Upper lobe of left lung (tissue), 6 donors: ENCODE measurements at regions not wholly inside any gene's neighbourhood (a gene's known extent, or its start where the extent isn't known, plus 50 kb on each side); places are given as distances from the start of the nearest gene placed in this dataset.

Experiments
- ATAC-seq, 2 donors: fragments of 200-7000 bp; cut with Tn5 transposase; one replicate each; pipeline ENCODE4 v1.9.1; 2022; ENCODE audit warnings: mild to moderate bottlenecking in 2 of 2, moderate library complexity in 2 of 2; ENCODE audit not compliant: low FRiP score in 2 of 2
- DNase-seq, 2 donors: peaks; one replicate each; pipeline ENCODE4 v3.0.0-alpha.2; 2019 to 2020
- H3K27ac ChIP-seq, 4 donors: fragments of 200-600 bp; sonication (generic); one replicate each; pipeline ENCODE4 v1.5.1; 2016 to 2019
- H3K27me3 ChIP-seq, 4 donors: fragments of 200-600 bp; sonication (generic); one replicate each; pipeline ENCODE4 v1.5.1; 2017 to 2019
- H3K36me3 ChIP-seq, 4 donors: fragments of 200-600 bp; sonication (generic); one replicate each; pipeline ENCODE4 v1.5.1; 2016 to 2019
- H3K4me1 ChIP-seq, 4 donors: fragments of 200-600 bp; sonication (generic); one replicate each; pipeline ENCODE4 v1.5.1; 2018 to 2019
- H3K4me3 ChIP-seq, 4 donors: fragments of 200-600 bp; sonication (generic); one replicate each; pipeline ENCODE4 v1.5.1; 2017 to 2019; ENCODE audit warnings: mild to moderate bottlenecking in 2 of 4, moderate library complexity in 1 of 4
- H3K9me3 ChIP-seq, 4 donors: fragments of 200-600 bp; sonication (generic); one replicate each; pipeline ENCODE4 v1.5.1; 2018 to 2019
- CTCF ChIP-seq, 6 experiments: fragments of 450-650 bp in 4 of 6; fragments of 200-600 bp in 2 of 6; sonication (generic) in 2 of 6; IDR thresholded peaks; one replicate each; pipeline ENCODE4 v1.5.1; 2016 to 2019; ENCODE audit warnings: antibody characterized with exemption in 6 of 6
- EP300 ChIP-seq, 4 donors: sonication (generic); formaldehyde crosslinking; IDR thresholded peaks; one replicate each; pipeline ENCODE4 v1.5.1; 2017; ENCODE audit warnings: antibody characterized with exemption in 4 of 4, control low read depth in 2 of 4
- POLR2A ChIP-seq, 4 donors: fragments of 450-650 bp; IDR thresholded peaks; one replicate each; pipeline ENCODE4 v1.5.1; 2016 to 2017; ENCODE audit warnings: antibody characterized with exemption in 4 of 4, mild to moderate bottlenecking in 2 of 4
- POLR2AphosphoS5 ChIP-seq, 2 donors: sonication (generic); formaldehyde crosslinking; IDR thresholded peaks; one replicate each; pipeline ENCODE4 v1.5.1; 2017; ENCODE audit warnings: antibody characterized with exemption in 2 of 2
- WGBS, 2 donors: methylation state at CpG; one replicate each; pipeline ENCODE4 v1.1.5; 2017 to 2018; 5-methylcytosine and 5-hydroxymethylcytosine counted together
- donor health status: DM: no; HTN: no; CAD: no; lungs with moderate emphysema.
- donor health status: DM: no; HTN: yes; CAD: no; lungs with severe emphysema.

- H3K4me3 ChIP-seq = no peak overlapping the region
- peak; percentile 9 to 41 for DNase-seq
- 80 to 84% methylated on average over 5 of the region's 5 CpGs for WGBS, 2 donors
- no peak for TF ChIP-seq EP300 (IDR thresholded peaks at IDR 0.05)
- TF ChIP-seq POLR2A (IDR thresholded peaks at IDR 0.05) = no peak
- no peak for TF ChIP-seq POLR2AphosphoS5 (IDR thresholded peaks at IDR 0.05)
- TF ChIP-seq CTCF (IDR thresholded peaks at IDR 0.05) = no peak
- no peak overlapping the region for H3K27ac ChIP-seq
- ATAC-seq = no peak
- H3K4me1 ChIP-seq = no peaks in the 10 kb centered on the region
- H3K36me3 ChIP-seq = no peaks in the 10 kb centered on the region
- no peaks in the 10 kb centered on the region for H3K27me3 ChIP-seq
- no peaks in the 10 kb centered on the region for H3K9me3 ChIP-seq
These were observed 271.6 kb upstream of the PLEKHG7 start for GRCh38 chr12:92431146-92431545.

- DNase-seq = no peak
- Histone ChIP-seq H3K9me3 (no peaks in the 10 kb centered on the region), H3K27me3 (no peaks in the 10 kb centered on the region), H3K27ac (no peak overlapping the region), H3K4me1 (no peaks in the 10 kb centered on the region), H3K36me3 (no peaks in the 10 kb centered on the region), H3K4me3 (no peak overlapping the region)
- TF ChIP-seq CTCF (IDR thresholded peaks at IDR 0.05) (no peak), POLR2AphosphoS5 (IDR thresholded peaks at IDR 0.05) (no peak), POLR2A (IDR thresholded peaks at IDR 0.05) (no peak), EP300 (IDR thresholded peaks at IDR 0.05) (no peak)
- no peak for ATAC-seq
These were observed 276.5 kb upstream of the PLEKHG7 start for GRCh38 chr12:92426332-92426731.

GRCh38 chr12:92425165-92425564 lies 277.6 kb upstream of the PLEKHG7 start:
- WGBS, 2 donors = 93 to 96% methylated on average over 1 of the region's 1 CpG
- no peak overlapping the region for H3K4me3 ChIP-seq
- ATAC-seq (no peak), DNase-seq (no peak)
- no peak overlapping the region for H3K27ac ChIP-seq
- TF ChIP-seq POLR2A (IDR thresholded peaks at IDR 0.05) = no peak
- no peak for TF ChIP-seq POLR2AphosphoS5 (IDR thresholded peaks at IDR 0.05)
- TF ChIP-seq CTCF (IDR thresholded peaks at IDR 0.05) = no peak
- no peak for TF ChIP-seq EP300 (IDR thresholded peaks at IDR 0.05)
- H3K9me3 ChIP-seq = no peaks in the 10 kb centered on the region
- H3K27me3 ChIP-seq = no peaks in the 10 kb centered on the region
- no peaks in the 10 kb centered on the region for H3K36me3 ChIP-seq
- H3K4me1 ChIP-seq = no peaks in the 10 kb centered on the region

- Histone ChIP-seq H3K27ac (no peak overlapping the region), H3K27me3 (no peaks in the 10 kb centered on the region), H3K4me3 (no peak overlapping the region), H3K9me3 (no peaks in the 10 kb centered on the region), H3K36me3 (no peaks in the 10 kb centered on the region), H3K4me1 (no peaks in the 10 kb centered on the region)
- WGBS, 2 donors = 79 to 84% methylated on average over 4 of the region's 4 CpGs
- no peak for ATAC-seq
- no peak for DNase-seq
- no peak for TF ChIP-seq POLR2AphosphoS5 (IDR thresholded peaks at IDR 0.05)
- TF ChIP-seq CTCF (IDR thresholded peaks at IDR 0.05) = no peak
- no peak for TF ChIP-seq POLR2A (IDR thresholded peaks at IDR 0.05)
- TF ChIP-seq EP300 (IDR thresholded peaks at IDR 0.05) = no peak
These were observed 278.5 kb upstream of the PLEKHG7 start for GRCh38 chr12:92424338-92424737.

GRCh38 chr12:92421701-92422100 lies 276.1 kb upstream of the BTG1 start:
- Histone ChIP-seq H3K4me3 (no peak overlapping the region), H3K27ac (no peak overlapping the region), H3K27me3 (no peaks in the 10 kb centered on the region), H3K9me3 (no peaks in the 10 kb centered on the region), H3K36me3 (no peaks in the 10 kb centered on the region), H3K4me1 (no peaks in the 10 kb centered on the region)
- DNase-seq (no peak), ATAC-seq (no peak)
- no peak for TF ChIP-seq CTCF (IDR thresholded peaks at IDR 0.05)
- no peak for TF ChIP-seq POLR2A (IDR thresholded peaks at IDR 0.05)
- TF ChIP-seq POLR2AphosphoS5 (IDR thresholded peaks at IDR 0.05) = no peak
- TF ChIP-seq EP300 (IDR thresholded peaks at IDR 0.05) = no peak
